ENCODE measurements at regions not wholly inside any gene's neighbourhood (a gene's known extent, or its start where the extent isn't known, plus 50 kb on each side); places are given as distances from the start of the nearest gene placed in this dataset.
"Not testable (repeated sequence)": the region's sequence is repeated elsewhere in the genome, so short reads cannot be mapped to it uniquely, and the experiment has no call there.

DNA sequence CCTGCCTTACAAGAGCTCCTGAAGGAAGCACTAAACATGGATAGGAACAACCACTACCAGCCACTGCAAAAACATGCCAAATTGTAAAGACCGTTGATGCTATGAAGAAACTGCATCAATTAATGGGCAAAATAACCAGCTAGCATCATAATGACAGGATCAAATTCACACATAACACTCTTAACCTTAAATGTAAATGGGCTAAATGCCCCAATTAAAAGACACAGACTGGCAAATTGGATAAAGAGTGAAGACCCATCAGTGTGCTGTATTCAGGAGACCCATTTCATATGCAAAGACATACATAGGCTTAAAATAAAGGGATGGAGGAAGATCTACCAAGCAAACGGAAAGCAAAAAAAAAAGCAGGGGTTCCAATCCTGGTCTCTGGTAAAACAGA is 72.7 kb downstream of the EXTL2 start:
- TF ChIP-seq, protein P1, sequence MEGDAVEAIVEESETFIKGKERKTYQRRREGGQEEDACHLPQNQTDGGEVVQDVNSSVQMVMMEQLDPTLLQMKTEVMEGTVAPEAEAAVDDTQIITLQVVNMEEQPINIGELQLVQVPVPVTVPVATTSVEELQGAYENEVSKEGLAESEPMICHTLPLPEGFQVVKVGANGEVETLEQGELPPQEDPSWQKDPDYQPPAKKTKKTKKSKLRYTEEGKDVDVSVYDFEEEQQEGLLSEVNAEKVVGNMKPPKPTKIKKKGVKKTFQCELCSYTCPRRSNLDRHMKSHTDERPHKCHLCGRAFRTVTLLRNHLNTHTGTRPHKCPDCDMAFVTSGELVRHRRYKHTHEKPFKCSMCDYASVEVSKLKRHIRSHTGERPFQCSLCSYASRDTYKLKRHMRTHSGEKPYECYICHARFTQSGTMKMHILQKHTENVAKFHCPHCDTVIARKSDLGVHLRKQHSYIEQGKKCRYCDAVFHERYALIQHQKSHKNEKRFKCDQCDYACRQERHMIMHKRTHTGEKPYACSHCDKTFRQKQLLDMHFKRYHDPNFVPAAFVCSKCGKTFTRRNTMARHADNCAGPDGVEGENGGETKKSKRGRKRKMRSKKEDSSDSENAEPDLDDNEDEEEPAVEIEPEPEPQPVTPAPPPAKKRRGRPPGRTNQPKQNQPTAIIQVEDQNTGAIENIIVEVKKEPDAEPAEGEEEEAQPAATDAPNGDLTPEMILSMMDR (conservative IDR thresholded peaks at IDR 0.05) = not testable (repeated sequence)
- not testable (repeated sequence) for TF ChIP-seq ZFX (IDR thresholded peaks at IDR 0.05)
